ENCODE measurements at regions not wholly inside any gene's neighbourhood (a gene's known extent, or its start where the extent isn't known, plus 50 kb on each side); places are given as distances from the start of the nearest gene placed in this dataset.

DNA sequence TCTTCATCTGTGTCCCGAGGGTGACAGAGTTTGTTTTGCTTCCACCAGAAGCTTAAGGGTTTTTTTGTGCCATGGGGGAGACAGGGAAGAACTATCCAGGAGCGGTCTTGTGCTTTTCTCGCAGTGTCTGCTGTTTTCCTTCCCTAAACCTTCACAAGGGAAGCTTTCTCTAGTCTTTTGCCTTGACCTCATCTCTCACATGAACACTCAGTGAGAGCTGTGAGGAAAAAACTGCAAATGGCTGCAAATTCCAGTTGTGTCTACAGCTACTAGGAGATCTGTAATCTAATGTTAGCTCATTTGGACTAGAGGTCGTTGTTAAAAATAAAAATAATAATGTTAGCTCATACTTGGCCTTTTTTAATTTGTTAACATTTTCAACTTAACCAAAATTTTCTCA lies 264.7 kb upstream of the SESN3 start:
- ATAC-seq (no peak), DNase-seq (no peak)
- intact Hi-C loops (cut with DNase I): no loop called here
- 54% methylated on average over 4 of the region's 4 CpGs for WGBS
- no peaks in the 10 kb centered on the region for H3K4me1 ChIP-seq (ENCODE audit: control insufficient read depth, insufficient read depth, low read length)
- no peaks in the 10 kb centered on the region for H3K9me3 ChIP-seq (ENCODE audit: control insufficient read depth, low read length)
- H3K27me3 ChIP-seq (ENCODE audit: control insufficient read depth, insufficient read depth): no peaks in the 10 kb centered on the region
- no peak overlapping the region for H3K27ac ChIP-seq (ENCODE audit: low read length)
- no peak overlapping the region for H3K4me3 ChIP-seq (ENCODE audit: low read length)

DNA sequence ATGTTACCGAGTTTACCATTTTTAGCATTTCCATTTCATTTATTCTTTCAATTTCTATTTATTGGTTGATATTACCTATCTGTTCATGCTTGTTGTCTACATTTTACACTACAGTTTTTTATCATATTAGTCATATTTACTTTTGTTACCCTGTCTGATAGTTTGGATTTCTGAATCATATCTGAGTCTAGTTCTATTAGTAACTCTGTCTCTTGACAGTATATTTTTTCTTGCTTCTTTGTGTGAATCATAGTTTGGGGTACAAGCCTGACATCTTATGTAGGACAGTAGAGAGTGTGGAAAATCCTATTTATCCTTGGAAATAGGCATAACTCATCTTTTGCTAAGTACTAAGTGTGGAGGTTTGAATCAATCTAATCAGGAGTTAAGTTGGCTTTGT lies 263.9 kb upstream of the SESN3 start:
- H3K4me1 ChIP-seq (ENCODE audit: control insufficient read depth, insufficient read depth, low read length): no peaks in the 10 kb centered on the region
- no peak overlapping the region for H3K4me3 ChIP-seq (ENCODE audit: low read length)
- H3K9me3 ChIP-seq (ENCODE audit: control insufficient read depth, low read length): no peaks in the 10 kb centered on the region
- no peaks in the 10 kb centered on the region for H3K27me3 ChIP-seq (ENCODE audit: control insufficient read depth, insufficient read depth)
- DNase-seq (no peak), ATAC-seq (no peak)
- H3K27ac ChIP-seq (ENCODE audit: low read length): no peak overlapping the region
- intact Hi-C loops (cut with DNase I): no loop called here
- 98% methylated on average over 1 of the region's 1 CpG for WGBS

DNA sequence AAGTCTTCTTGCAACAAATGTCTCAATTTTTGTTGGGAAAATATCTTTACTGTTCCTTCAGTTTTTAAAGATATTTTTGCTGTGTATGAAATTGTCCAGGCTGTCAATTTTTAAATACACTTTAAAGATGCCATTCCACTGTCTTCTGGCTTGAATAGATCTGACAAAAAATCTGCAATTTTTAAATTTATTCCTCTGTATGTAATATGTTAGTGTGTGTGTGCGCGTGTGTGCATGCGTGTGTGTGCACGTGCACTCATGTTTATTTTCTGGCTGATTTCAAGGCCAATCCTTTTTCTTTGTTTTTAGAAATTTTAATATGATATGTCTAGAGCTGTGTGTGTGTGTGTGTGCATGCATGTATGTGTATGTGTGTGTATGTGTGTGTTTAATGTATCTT lies 263.2 kb upstream of the SESN3 start:
- Histone ChIP-seq H3K9me3 (ENCODE audit: control insufficient read depth, low read length) (no peaks in the 10 kb centered on the region), H3K27me3 (ENCODE audit: control insufficient read depth, insufficient read depth) (no peaks in the 10 kb centered on the region), H3K4me3 (ENCODE audit: low read length) (no peak overlapping the region), H3K27ac (ENCODE audit: low read length) (no peak overlapping the region), H3K4me1 (ENCODE audit: control insufficient read depth, insufficient read depth, low read length) (no peaks in the 10 kb centered on the region)
- ATAC-seq (no peak), DNase-seq (no peak)
- 98% methylated on average over 4 of the region's 4 CpGs for WGBS
- intact Hi-C loops (cut with DNase I): no loop called here

DNA sequence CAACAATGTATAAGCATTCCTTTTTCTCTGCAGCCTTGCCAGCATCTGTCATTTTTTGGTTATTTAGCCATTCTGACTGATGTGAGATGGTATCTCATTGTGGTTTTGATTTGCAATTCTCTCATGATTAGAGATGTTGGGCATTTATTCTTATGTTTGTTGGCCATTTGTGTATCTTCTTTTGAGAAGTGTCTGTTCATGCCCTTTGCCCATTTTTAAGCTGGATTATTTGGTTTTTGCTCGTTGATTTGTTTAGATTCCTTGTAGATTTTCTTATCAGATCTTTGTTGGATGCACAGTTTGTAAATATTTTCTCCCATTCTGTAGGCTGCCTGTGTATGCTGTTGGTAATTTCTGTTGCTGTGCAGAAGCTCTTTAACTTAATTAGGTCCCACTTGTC lies 259.6 kb upstream of the SESN3 start:
- ATAC-seq: no peak
- H3K4me3 ChIP-seq (ENCODE audit: low read length): no peak overlapping the region
- no peak overlapping the region for H3K27ac ChIP-seq (ENCODE audit: low read length)
- no peaks in the 10 kb centered on the region for H3K27me3 ChIP-seq (ENCODE audit: control insufficient read depth, insufficient read depth)
- H3K4me1 ChIP-seq (ENCODE audit: control insufficient read depth, insufficient read depth, low read length): no peaks in the 10 kb centered on the region
- no peaks in the 10 kb centered on the region for H3K9me3 ChIP-seq (ENCODE audit: control insufficient read depth, low read length)
- WGBS: 81% methylated on average over 1 of the region's 1 CpG
- DNase-seq: no peak
- intact Hi-C loops (cut with DNase I): no loop called here

DNA sequence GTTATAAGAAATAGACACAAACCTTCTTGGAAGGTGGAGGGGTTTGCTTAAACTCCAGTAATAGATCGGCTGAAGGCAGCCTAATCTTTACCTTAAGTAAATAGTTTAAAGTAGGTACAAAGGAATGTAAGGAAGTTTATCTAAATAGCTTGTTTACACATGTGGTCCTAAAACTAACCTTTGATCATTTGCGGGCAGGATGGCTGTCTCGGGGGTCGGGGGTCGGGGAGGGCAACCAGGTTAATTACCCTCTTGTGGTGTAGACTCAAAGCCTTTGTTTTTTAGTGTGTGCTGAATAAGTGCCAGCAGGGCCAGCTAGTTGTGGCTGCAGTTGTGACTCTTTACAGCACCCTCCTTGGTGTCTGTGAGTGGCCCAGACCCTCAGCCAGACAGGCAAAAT lies 256.9 kb upstream of the SESN3 start:
- WGBS: 65% methylated on average over 5 of the region's 5 CpGs
- H3K9me3 ChIP-seq (ENCODE audit: control insufficient read depth, low read length): no peaks in the 10 kb centered on the region
- ATAC-seq: no peak
- no peak overlapping the region for H3K27ac ChIP-seq (ENCODE audit: low read length)
- intact Hi-C loops (cut with DNase I): no loop called here
- DNase-seq: no peak
- no peaks in the 10 kb centered on the region for H3K27me3 ChIP-seq (ENCODE audit: control insufficient read depth, insufficient read depth)
- no peaks in the 10 kb centered on the region for H3K4me1 ChIP-seq (ENCODE audit: control insufficient read depth, insufficient read depth, low read length)
- H3K4me3 ChIP-seq (ENCODE audit: low read length): no peak overlapping the region

DNA sequence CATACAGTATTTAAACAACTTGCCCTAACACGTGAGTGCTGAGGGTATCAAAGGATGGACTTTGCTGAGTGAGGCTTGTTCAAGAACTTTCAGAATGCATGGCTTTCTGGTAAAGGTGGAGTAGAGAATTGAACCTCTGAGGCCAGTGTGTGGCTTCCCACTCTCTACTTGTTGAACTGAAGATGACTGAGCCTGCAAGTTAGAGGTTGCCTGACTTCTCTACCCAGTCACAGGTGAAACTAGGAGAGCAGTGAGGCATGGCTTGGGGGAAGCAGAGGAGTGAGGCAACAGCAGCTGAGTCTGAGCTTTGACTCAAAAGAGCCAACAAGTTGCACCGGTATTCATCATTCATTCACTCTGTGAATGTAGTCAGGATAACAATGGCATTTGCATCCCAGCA lies 256.4 kb upstream of the SESN3 start:
- intact Hi-C loops (cut with DNase I): no loop called here
- ATAC-seq (no peak), DNase-seq (no peak)
- no peaks in the 10 kb centered on the region for H3K4me1 ChIP-seq (ENCODE audit: control insufficient read depth, insufficient read depth, low read length)
- 65% methylated on average over 2 of the region's 2 CpGs for WGBS
- H3K4me3 ChIP-seq (ENCODE audit: low read length): no peak overlapping the region
- no peaks in the 10 kb centered on the region for H3K9me3 ChIP-seq (ENCODE audit: control insufficient read depth, low read length)
- no peaks in the 10 kb centered on the region for H3K27me3 ChIP-seq (ENCODE audit: control insufficient read depth, insufficient read depth)
- H3K27ac ChIP-seq (ENCODE audit: low read length): no peak overlapping the region

DNA sequence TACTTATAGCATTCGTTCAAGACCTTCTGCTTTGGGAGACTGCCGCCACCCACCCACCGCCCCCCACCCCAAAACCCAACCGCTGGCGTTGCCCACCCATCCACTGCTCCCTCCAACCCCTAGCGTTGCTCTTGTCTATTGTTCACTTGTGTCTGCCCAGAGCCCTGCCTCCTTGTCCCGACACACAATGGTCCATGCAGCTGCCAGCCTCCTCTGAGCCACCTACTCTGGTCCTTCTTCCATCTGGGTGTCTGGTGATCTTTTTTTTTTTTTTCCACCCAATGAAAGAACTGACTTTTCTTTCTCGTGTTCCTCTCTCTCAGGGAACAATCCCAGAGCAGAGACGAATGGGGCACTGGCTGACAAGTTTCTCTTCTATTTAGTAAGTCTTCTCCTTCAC lies 256.0 kb upstream of the SESN3 start:
- ATAC-seq (no peak), DNase-seq (peak in 1 of 3 donors; percentile 15)
- no peaks in the 10 kb centered on the region for H3K9me3 ChIP-seq (ENCODE audit: control insufficient read depth, low read length)
- 92% methylated on average over 9 of the region's 9 CpGs for WGBS
- H3K4me3 ChIP-seq (ENCODE audit: low read length): no peak overlapping the region
- intact Hi-C loops (cut with DNase I): no loop called here
- H3K27ac ChIP-seq (ENCODE audit: low read length): no peak overlapping the region
- no peaks in the 10 kb centered on the region for H3K4me1 ChIP-seq (ENCODE audit: control insufficient read depth, insufficient read depth, low read length)
- no peaks in the 10 kb centered on the region for H3K27me3 ChIP-seq (ENCODE audit: control insufficient read depth, insufficient read depth)

DNA sequence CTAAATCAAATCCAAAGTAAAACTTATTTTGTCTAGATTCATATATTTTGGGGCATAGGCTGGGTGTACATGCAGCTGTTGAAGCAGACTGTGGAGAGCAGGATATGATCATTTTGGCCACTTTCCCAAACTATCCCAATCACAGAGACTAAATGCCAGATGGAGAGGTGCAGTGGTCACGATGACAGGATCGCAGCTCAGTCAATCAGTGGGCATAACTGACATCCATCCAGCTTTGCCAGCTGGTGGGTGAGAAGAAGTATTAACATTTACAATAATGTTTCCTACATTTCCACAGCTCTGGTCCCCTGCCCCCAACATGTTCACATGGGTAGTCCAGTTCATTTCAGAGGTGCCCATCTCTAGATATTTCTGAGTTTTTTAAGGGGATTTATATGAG lies 255.5 kb upstream of the SESN3 start:
- intact Hi-C loops (cut with DNase I): no loop called here
- H3K9me3 ChIP-seq (ENCODE audit: control insufficient read depth, low read length): no peaks in the 10 kb centered on the region
- no peak overlapping the region for H3K27ac ChIP-seq (ENCODE audit: low read length)
- H3K27me3 ChIP-seq (ENCODE audit: control insufficient read depth, insufficient read depth): no peaks in the 10 kb centered on the region
- WGBS: 83% methylated on average over 2 of the region's 2 CpGs
- no peaks in the 10 kb centered on the region for H3K4me1 ChIP-seq (ENCODE audit: control insufficient read depth, insufficient read depth, low read length)
- no peak for ATAC-seq
- H3K4me3 ChIP-seq (ENCODE audit: low read length): no peak overlapping the region
- DNase-seq: no peak

DNA sequence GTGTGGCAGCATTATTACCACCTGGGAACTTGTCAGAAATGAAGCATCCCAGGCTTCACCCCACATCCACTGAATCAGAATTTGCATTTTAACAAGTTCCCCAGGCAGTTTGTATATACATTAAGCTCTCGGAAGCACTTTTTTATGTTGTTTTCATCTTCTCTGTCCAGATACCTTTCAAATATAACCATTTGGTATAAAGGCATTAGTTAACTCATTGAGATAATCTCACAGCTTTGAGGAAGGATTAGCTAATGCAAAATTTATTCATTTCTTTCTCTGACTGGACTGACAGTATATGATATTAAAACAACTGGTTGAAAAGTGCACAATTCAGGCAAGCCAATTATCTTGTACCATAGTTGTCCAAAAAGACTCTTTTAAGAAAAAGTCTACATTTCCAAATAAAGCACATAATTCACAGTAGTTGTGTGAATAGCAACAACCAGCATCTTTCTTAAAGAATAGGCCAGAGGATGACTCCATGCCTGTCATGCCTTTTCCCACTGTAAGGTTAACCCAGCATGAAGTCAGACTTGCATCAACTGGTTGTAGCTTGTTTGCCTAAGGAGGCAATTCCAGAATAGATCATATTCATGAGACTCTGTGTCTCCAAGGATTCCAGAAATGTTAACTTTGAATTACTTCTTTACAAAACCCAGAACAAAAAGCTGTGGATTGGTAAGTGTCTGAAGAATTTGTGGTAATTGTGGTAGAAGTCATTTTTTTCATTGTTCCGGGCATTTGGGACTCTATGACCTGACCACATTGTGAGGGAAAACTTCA lies 254.3 kb upstream of the SESN3 start:
- DNase-seq: no peak

DNA sequence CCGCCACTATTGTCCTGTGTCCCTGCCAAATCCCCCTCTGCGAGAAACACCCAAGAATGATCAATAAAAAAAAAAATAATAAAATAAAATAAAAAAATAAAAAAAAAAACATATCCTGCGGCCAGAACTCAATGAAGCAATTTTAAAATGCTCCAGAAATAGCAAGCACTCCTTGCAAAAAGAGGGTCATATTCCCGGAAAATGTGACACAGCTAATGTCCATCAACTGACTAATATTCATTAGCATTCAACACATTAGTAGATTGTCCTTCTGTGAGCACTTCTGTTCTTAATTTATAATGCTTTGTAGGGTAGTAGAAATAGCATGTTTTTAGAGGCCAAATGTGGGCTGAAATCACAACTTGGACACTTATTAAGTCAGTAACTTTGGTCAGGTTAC lies 252.3 kb upstream of the SESN3 start:
- intact Hi-C loops (cut with DNase I): no loop called here
- Histone ChIP-seq H3K9me3 (ENCODE audit: control insufficient read depth, low read length) (no peaks in the 10 kb centered on the region), H3K4me1 (ENCODE audit: control insufficient read depth, insufficient read depth, low read length) (no peaks in the 10 kb centered on the region), H3K27me3 (ENCODE audit: control insufficient read depth, insufficient read depth) (no peaks in the 10 kb centered on the region), H3K4me3 (ENCODE audit: low read length) (no peak overlapping the region), H3K27ac (ENCODE audit: low read length) (no peak overlapping the region)
- DNase-seq (no peak), ATAC-seq (no peak)
- 70% methylated on average over 4 of the region's 4 CpGs for WGBS

More for the DNA sequence above, 254.3 kb upstream of the SESN3 start:
- no peak for ATAC-seq
- no peaks in the 10 kb centered on the region for H3K9me3 ChIP-seq (ENCODE audit: control insufficient read depth, low read length)
- H3K4me3 ChIP-seq (ENCODE audit: low read length): no peak overlapping the region
- WGBS: 96% methylated on average over 2 of the region's 2 CpGs
- no peak overlapping the region for H3K27ac ChIP-seq (ENCODE audit: low read length)
- no peaks in the 10 kb centered on the region for H3K4me1 ChIP-seq (ENCODE audit: control insufficient read depth, insufficient read depth, low read length)
- intact Hi-C loops (cut with DNase I): no loop called here
- no peaks in the 10 kb centered on the region for H3K27me3 ChIP-seq (ENCODE audit: control insufficient read depth, insufficient read depth)

DNA sequence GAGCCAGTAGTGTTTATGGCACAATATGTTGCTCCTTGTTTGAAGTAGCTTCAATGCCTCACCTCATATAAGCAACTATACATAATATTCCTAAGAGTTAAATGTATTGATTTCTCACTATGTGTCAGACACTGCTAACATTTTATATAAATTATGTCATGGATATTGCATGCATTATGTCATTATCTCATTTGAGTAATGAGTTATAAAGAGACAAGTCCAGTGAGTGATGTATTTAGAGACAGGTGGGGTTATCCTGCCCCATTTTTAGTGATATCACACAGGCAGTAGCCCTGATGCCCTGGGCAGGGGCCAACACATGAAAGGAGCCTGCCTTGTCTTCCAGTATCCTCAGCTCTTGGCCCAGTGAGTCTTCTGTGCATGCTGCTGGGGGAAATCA lies 247.0 kb upstream of the SESN3 start:
- intact Hi-C loops (cut with DNase I): no loop called here
- no peak overlapping the region for H3K4me3 ChIP-seq (ENCODE audit: low read length)

DNA sequence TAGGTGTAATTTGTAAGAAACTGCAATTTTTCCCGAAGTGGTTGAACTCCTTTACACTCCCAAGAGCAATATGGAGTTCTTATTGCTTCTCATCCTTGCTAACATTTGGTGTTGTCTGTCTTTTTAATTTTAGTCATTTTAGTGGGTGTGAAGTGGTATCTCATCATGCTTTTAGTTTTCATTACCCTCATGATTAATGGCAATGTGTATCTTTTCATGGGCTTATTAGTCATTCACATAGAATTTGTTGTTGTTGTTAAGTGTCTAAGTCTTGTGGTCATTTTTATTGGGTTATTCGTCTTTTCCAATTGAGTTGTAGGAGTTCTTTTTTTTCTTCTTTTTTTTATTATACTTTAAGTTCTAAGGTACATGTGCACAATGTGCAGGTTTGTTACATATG lies 238.3 kb upstream of the SESN3 start:
- 82% methylated on average over 2 of the region's 2 CpGs for WGBS

More for the DNA sequence above, 247.0 kb upstream of the SESN3 start:
- H3K4me1 ChIP-seq (ENCODE audit: control insufficient read depth, insufficient read depth, low read length): no peaks in the 10 kb centered on the region
- H3K9me3 ChIP-seq (ENCODE audit: control insufficient read depth, low read length): no peaks in the 10 kb centered on the region
- no peaks in the 10 kb centered on the region for H3K27me3 ChIP-seq (ENCODE audit: control insufficient read depth, insufficient read depth)
- H3K27ac ChIP-seq (ENCODE audit: low read length): no peak overlapping the region
- no peak for ATAC-seq
- no peak for DNase-seq

More for the DNA sequence above, 238.3 kb upstream of the SESN3 start:
- Histone ChIP-seq H3K4me1 (ENCODE audit: control insufficient read depth, insufficient read depth, low read length) (no peaks in the 10 kb centered on the region), H3K27me3 (ENCODE audit: control insufficient read depth, insufficient read depth) (no peaks in the 10 kb centered on the region), H3K9me3 (ENCODE audit: control insufficient read depth, low read length) (no peaks in the 10 kb centered on the region), H3K27ac (ENCODE audit: low read length) (no peak overlapping the region), H3K4me3 (ENCODE audit: low read length) (no peak overlapping the region)
- intact Hi-C loops (cut with DNase I): no loop called here
- no peak for ATAC-seq
- DNase-seq: no peak
